Tibial nerve (tissue), 4 donors: ENCODE measurements at regions not wholly inside any gene's neighbourhood (a gene's known extent, or its start where the extent isn't known, plus 50 kb on each side); places are given as distances from the start of the nearest gene placed in this dataset.

ENCODE experiments used
- EP300 ChIP-seq, 2 donors: sonication (generic); formaldehyde crosslinking; IDR thresholded peaks; one replicate each; pipeline ENCODE4 v1.6.1; 2017; ENCODE audit warnings: antibody characterized with exemption in 2 of 2, mild to moderate bottlenecking in 1 of 2
- POLR2A ChIP-seq, 2 donors: fragments of 450-650 bp; IDR thresholded peaks; one replicate each; pipeline ENCODE4 v1.6.1; 2017; ENCODE audit warnings: antibody characterized with exemption in 2 of 2, mild to moderate bottlenecking in 2 of 2, moderate library complexity in 2 of 2
- TF ChIP-seq, protein P1 (sequence below), 5 experiments: fragments of 200-600 bp in 3 of 5; fragments of 450-650 bp in 2 of 5; sonication (generic) in 3 of 5; IDR thresholded peaks; one replicate each; pipeline ENCODE4 v1.5.1; 2016 to 2019; ENCODE audit warnings: antibody characterized with exemption in 5 of 5, mild to moderate bottlenecking in 3 of 5, moderate library complexity in 2 of 5

DNA sequence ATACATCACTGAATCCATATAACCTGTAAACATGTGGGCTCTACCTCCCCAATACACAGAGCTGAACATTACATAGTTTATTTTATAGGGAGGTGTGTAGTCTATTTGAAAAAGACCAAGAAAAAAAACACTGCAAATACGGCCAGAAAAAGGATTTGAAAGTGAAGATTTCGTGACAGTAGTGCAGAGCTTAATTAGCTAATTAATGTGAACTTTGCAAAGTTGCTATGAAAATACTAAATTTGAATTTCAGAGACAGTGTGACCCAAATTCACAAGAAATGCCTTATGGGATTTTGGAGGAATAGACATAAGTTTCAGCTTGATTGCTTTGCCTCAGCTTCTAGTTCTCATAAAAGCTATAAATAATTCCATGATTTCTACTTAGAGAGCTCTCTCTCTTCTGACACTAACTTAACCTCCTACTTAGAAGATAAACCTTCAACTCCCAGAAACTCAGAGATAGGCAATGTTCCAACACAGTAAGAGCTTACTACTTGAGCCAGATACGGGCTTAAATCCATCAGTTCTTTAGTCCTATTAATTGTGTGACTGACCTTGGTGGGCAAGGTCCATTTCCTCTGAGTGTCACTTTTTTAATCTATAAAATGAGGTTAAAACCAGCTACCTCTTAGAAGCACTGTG is 87.3 kb upstream of the THBS1 start:
- TF ChIP-seq, protein P1, sequence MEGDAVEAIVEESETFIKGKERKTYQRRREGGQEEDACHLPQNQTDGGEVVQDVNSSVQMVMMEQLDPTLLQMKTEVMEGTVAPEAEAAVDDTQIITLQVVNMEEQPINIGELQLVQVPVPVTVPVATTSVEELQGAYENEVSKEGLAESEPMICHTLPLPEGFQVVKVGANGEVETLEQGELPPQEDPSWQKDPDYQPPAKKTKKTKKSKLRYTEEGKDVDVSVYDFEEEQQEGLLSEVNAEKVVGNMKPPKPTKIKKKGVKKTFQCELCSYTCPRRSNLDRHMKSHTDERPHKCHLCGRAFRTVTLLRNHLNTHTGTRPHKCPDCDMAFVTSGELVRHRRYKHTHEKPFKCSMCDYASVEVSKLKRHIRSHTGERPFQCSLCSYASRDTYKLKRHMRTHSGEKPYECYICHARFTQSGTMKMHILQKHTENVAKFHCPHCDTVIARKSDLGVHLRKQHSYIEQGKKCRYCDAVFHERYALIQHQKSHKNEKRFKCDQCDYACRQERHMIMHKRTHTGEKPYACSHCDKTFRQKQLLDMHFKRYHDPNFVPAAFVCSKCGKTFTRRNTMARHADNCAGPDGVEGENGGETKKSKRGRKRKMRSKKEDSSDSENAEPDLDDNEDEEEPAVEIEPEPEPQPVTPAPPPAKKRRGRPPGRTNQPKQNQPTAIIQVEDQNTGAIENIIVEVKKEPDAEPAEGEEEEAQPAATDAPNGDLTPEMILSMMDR (IDR thresholded peaks at IDR 0.05): no peak
- TF ChIP-seq POLR2A (IDR thresholded peaks at IDR 0.05) (no peak), EP300 (IDR thresholded peaks at IDR 0.05) (no peak)
